DOHH2 (cell line): ENCODE measurements at regions not wholly inside any gene's neighbourhood (a gene's known extent, or its start where the extent isn't known, plus 50 kb on each side); places are given as distances from the start of the nearest gene placed in this dataset.
"Not testable (repeated sequence)": the region's sequence is repeated elsewhere in the genome, so short reads cannot be mapped to it uniquely, and the experiment has no call there.

Source experiments
- H3F3A ChIP-seq: fragments of 200-600 bp; sonication (generic), shearing (Covaris generic); 2 replicates; pipeline ENCODE4 v1.6.0; 2016; ENCODE audit warnings: antibody characterized with exemption, mild to moderate bottlenecking; ENCODE audit not compliant: control insufficient read depth, insufficient read depth
- H3K27ac ChIP-seq: fragments of 200-600 bp; sonication (generic); 2 replicates; pipeline ENCODE4 v1.5.1; 2014; ENCODE audit warnings: low read depth, mild to moderate bottlenecking, low read length, moderate library complexity
- H3K27me3 ChIP-seq: fragments of 200-600 bp; sonication (generic); 2 replicates; pipeline ENCODE4 v1.6.1; 2014; ENCODE audit warnings: mild to moderate bottlenecking, low read length, mixed read lengths; ENCODE audit not compliant: control insufficient read depth
- H3K36me3 ChIP-seq: fragments of 200-600 bp; sonication (generic); 2 replicates; pipeline ENCODE4 v1.6.1; 2014; ENCODE audit warnings: mild to moderate bottlenecking, low read length, moderate library complexity, mixed read lengths; ENCODE audit not compliant: control insufficient read depth
- H3K4me1 ChIP-seq: fragments of 200-600 bp; sonication (generic); 2 replicates; pipeline ENCODE4 v1.6.1; 2014; ENCODE audit warnings: mild to moderate bottlenecking, low read length, mixed read lengths; ENCODE audit not compliant: control insufficient read depth
- H3K4me2 ChIP-seq: fragments of 200-600 bp; sonication (generic); 2 replicates; pipeline ENCODE4 v1.6.0; 2014; ENCODE audit warnings: mild to moderate bottlenecking, low read length, moderate library complexity
- H3K4me3 ChIP-seq: fragments of 200-600 bp; sonication (generic); 2 replicates; pipeline ENCODE4 v1.5.1; 2014; ENCODE audit warnings: mild to moderate bottlenecking, low read length, mixed read lengths
- H3K79me2 ChIP-seq: fragments of 200-600 bp; sonication (generic); 2 replicates; pipeline ENCODE4 v1.6.1; 2014; ENCODE audit warnings: mild to moderate bottlenecking, low read length, mixed read lengths; ENCODE audit not compliant: control insufficient read depth
- H3K9me2 ChIP-seq: fragments of 200-600 bp; sonication (generic); replicated peaks from 2 replicates; pipeline ENCODE4 v1.6.1; 2014; ENCODE audit warnings: mild to moderate bottlenecking, low read length, mixed read lengths; ENCODE audit not compliant: control insufficient read depth
- H3K9me3 ChIP-seq: fragments of 200-600 bp; sonication (generic); 2 replicates; pipeline ENCODE4 v1.6.1; 2014; ENCODE audit warnings: antibody characterized with exemption, low read length, mixed read lengths; ENCODE audit not compliant: control insufficient read depth, insufficient read depth
- H4K20me1 ChIP-seq: fragments of 200-600 bp; sonication (generic); 2 replicates; pipeline ENCODE4 v1.6.0; 2014; ENCODE audit warnings: low read depth, mild to moderate bottlenecking, antibody characterized with exemption, low read length, moderate library complexity; ENCODE audit not compliant: control insufficient read depth, insufficient read depth
- EZH2phosphoT487 ChIP-seq: fragments of 200-600 bp; sonication (generic); IDR thresholded peaks from 2 replicates; pipeline ENCODE4 v1.6.1; 2017; ENCODE audit warnings: borderline replicate concordance, mild to moderate bottlenecking, antibody characterized with exemption, low read length, moderate library complexity, mixed read lengths
- TF ChIP-seq, protein P1 (sequence below): fragments of 200-600 bp; sonication (generic); IDR thresholded peaks from one replicate; pipeline ENCODE4 v1.5.1; 2014; ENCODE audit warnings: antibody characterized with exemption, mild to moderate bottlenecking, low read depth, low read length; ENCODE audit not compliant: poor library complexity, severe bottlenecking

DNA sequence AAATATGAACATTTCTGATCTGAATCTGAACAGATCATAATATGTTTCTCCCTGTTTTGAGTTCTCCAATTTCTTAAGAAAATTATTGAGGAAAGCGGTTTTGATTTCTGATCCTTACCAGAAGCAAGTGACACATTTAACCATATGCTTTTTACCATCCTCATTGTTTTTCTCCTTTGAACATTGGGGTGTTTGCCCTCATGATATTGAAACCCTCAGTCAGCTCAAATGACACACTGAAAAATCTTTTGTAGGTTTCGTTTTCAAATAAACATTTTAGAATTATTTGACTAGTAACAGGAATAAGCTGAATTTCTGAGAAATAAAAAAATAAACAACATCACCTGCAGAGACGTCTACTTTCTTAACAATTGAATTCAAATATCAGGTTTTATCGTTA is 252.1 kb downstream of the DOK5 start:
- Histone ChIP-seq H3F3A (no peaks in the 10 kb centered on the region), H3K27ac (no peak overlapping the region), H3K9me2 (no peaks in the 10 kb centered on the region), H3K36me3 (no peaks in the 10 kb centered on the region), H3K4me2 (no peak overlapping the region), H3K4me3 (no peak overlapping the region), H3K27me3 (no peaks in the 10 kb centered on the region), H3K79me2 (no peaks in the 10 kb centered on the region), H3K9me3 (no peaks in the 10 kb centered on the region), H4K20me1 (no peaks in the 10 kb centered on the region), H3K4me1 (no peaks in the 10 kb centered on the region)
- TF ChIP-seq, protein P1, sequence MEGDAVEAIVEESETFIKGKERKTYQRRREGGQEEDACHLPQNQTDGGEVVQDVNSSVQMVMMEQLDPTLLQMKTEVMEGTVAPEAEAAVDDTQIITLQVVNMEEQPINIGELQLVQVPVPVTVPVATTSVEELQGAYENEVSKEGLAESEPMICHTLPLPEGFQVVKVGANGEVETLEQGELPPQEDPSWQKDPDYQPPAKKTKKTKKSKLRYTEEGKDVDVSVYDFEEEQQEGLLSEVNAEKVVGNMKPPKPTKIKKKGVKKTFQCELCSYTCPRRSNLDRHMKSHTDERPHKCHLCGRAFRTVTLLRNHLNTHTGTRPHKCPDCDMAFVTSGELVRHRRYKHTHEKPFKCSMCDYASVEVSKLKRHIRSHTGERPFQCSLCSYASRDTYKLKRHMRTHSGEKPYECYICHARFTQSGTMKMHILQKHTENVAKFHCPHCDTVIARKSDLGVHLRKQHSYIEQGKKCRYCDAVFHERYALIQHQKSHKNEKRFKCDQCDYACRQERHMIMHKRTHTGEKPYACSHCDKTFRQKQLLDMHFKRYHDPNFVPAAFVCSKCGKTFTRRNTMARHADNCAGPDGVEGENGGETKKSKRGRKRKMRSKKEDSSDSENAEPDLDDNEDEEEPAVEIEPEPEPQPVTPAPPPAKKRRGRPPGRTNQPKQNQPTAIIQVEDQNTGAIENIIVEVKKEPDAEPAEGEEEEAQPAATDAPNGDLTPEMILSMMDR = no peak
- TF ChIP-seq EZH2phosphoT487 = no peak

DNA sequence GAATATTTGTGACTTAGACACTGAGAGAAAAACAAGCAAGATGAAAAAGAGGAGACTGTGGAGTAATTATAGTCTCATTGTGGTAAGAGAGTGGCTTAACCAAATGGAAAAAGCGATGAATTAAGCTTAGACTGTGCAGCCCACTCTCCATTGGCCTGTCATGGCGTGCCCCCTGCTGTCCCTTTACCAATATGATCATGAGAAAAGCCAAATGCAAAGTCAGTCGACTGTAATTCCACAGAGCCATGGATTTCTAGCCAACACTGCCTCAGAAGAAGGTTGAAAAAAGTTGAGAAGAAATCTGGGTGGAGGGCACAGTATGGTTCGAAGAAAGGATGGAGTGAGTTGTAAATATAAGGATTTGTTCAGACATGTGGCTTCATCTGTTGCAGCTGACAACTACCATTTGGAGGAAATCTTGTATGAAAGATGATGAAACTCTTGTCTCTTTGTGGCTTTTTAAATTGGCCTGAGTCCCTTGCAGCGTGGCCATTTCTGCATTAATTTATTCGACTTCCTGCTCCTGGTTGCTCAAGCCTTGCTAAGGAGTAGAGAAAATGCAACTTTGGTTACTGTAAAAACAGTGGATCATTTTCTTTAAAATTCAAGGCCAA is 251.4 kb downstream of the DOK5 start:
- Histone ChIP-seq H3K9me3 (no peaks in the 10 kb centered on the region), H3K4me1 (no peaks in the 10 kb centered on the region), H3K27me3 (no peaks in the 10 kb centered on the region), H3F3A (no peaks in the 10 kb centered on the region), H4K20me1 (no peaks in the 10 kb centered on the region), H3K9me2 (no peaks in the 10 kb centered on the region), H3K36me3 (no peaks in the 10 kb centered on the region), H3K4me3 (no peak overlapping the region), H3K4me2 (no peak overlapping the region), H3K27ac (no peak overlapping the region), H3K79me2 (no peaks in the 10 kb centered on the region)
- TF ChIP-seq, protein P1 = no peak
- no peak for TF ChIP-seq EZH2phosphoT487

DNA sequence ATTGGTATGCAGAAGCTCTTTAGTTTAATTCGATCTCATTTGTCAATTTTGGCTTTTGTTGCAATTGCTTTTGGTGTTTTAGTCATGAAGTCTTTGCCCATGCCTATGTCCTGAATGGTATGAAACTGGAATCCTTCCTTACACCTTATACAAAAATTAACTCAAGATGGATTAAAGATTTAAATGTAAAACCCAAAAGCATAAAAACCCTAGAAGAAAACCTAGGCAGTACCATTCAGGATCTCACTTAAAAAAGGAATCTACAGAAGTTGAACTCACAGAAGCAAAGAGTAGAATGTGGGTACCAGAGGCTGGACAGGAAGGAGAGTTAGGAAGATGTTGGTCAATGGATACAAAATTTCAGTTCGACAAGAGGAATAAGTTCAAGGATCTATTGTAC is 249.9 kb downstream of the DOK5 start:
- not testable (repeated sequence) for H3K4me3 ChIP-seq, H3K27me3 ChIP-seq, H3K4me2 ChIP-seq, H3K27ac ChIP-seq, H3K4me1 ChIP-seq, H3F3A ChIP-seq, H4K20me1 ChIP-seq, H3K9me2 ChIP-seq, H3K9me3 ChIP-seq, H3K36me3 ChIP-seq, H3K79me2 ChIP-seq

DNA sequence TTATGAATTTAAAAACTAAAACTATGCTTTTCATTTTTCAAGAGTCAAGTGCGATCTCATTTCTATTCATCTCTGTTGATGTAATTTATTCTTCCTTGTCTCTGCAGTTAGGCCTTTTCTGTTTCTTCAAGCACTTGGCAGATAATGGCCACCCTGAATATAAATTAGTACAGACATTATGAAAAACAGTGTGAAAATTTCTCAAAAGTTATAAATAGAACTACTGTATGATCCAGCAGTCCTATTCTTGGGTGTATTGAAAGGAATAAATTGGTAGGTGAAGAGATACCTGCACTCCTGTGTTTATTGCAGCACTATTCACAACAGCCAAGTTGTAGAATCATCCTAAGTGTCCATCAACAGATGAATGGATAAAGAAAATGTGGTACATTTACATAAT is 248.3 kb downstream of the DOK5 start:
- no peaks in the 10 kb centered on the region for H3K4me1 ChIP-seq

More for the DNA sequence above, 248.3 kb downstream of the DOK5 start:
- Histone ChIP-seq H3F3A (no peaks in the 10 kb centered on the region), H3K9me3 (no peaks in the 10 kb centered on the region), H3K79me2 (no peaks in the 10 kb centered on the region), H3K4me2 (no peak overlapping the region), H3K27me3 (no peaks in the 10 kb centered on the region), H3K4me3 (no peak overlapping the region), H4K20me1 (no peaks in the 10 kb centered on the region), H3K36me3 (no peaks in the 10 kb centered on the region), H3K9me2 (no peaks in the 10 kb centered on the region), H3K27ac (no peak overlapping the region)
- no peak for TF ChIP-seq EZH2phosphoT487
- TF ChIP-seq, protein P1 = no peak
